Calu3 (cell line): ENCODE measurements at regions not wholly inside any gene's neighbourhood (a gene's known extent, or its start where the extent isn't known, plus 50 kb on each side); places are given as distances from the start of the nearest gene placed in this dataset.

Experiments
- BruUV-seq: library from RNA; stranded (reverse); fragments of 400-500 nt; replicated peaks from 2 replicates; lab custom pipeline; 2021; lab: Mats Ljungman, UMichigan
- CTCF ChIA-PET: fragments of 300-600 bp; sonication (Branson Sonifier 250); formaldehyde crosslinking; loops from one replicate; lab custom pipeline; 2022; ENCODE audit warnings: antibody characterized with exemption; lab: Charles Lee
- DNase-seq: peaks from one replicate; pipeline ENCODE4 v3.0.0; 2022
- H3K27ac Mint-ChIP-seq: one replicate; pipeline ENCODE4 v1.8.0; 2022; ENCODE audit warnings: mixed read lengths; ENCODE audit not compliant: unreplicated experiment
- H3K27me3 Mint-ChIP-seq: one replicate; pipeline ENCODE4 v1.8.0; 2022; ENCODE audit warnings: mixed read lengths; ENCODE audit not compliant: unreplicated experiment
- H3K36me3 Mint-ChIP-seq: one replicate; pipeline ENCODE4 v1.8.0; 2022; ENCODE audit warnings: mild to moderate bottlenecking, moderate library complexity, mixed read lengths; ENCODE audit not compliant: insufficient read depth, unreplicated experiment
- H3K4me1 Mint-ChIP-seq: one replicate; pipeline ENCODE4 v1.8.0; 2022; ENCODE audit warnings: mild to moderate bottlenecking, low read depth, mixed read lengths; ENCODE audit not compliant: unreplicated experiment
- H3K4me3 Mint-ChIP-seq: one replicate; pipeline ENCODE4 v1.8.0; 2022; ENCODE audit warnings: mild to moderate bottlenecking, low read depth, moderate library complexity, mixed read lengths; ENCODE audit not compliant: unreplicated experiment
- H3K9me3 Mint-ChIP-seq: one replicate; pipeline ENCODE4 v1.8.0; 2022; ENCODE audit warnings: low read depth, mixed read lengths; ENCODE audit not compliant: unreplicated experiment
- intact Hi-C: fragments of 100-400 bp; cut with micrococcal nuclease; formaldehyde crosslinking; loops from one replicate; pipeline ENCODE4 v1.10.0; 2022; ENCODE audit not compliant: unreplicated experiment
- TF ChIP-seq, protein P1 (sequence below): fragments of 200-600 bp; IDR thresholded peaks from one replicate; pipeline ENCODE4 v1.8.0; 2022; ENCODE audit warnings: antibody characterized with exemption; ENCODE audit not compliant: unreplicated experiment

DNA sequence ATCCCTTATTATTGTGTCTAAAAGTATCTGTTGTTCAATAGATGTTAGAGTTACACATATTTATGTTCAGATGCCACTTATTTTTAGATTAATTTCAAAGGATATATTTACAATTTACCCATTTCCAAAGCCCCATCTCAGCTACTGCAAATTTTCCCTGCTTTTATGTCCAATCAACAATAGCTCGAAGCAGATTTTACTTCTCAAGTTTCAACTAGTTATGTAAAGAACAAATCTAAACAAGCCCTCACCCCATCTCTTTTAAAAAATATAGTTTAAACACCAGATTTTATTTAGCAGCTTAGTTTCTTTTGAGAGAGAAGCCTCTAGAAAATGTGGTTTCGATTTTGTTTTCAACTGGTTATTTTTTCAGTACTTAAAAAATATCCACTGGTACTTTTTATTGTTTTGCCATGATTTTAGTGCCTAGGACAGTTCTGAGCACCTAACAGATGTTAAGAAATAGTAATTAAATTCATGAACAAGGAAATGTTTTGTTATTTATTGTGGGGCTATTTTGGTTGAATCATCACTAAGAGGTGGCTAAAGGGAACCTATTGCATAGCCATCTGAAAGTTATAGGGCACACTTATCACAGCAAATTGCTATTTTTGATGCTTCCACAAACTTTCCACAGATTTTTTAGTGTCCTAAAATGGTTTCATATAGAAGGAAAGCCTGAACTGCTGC is 96.2 kb upstream of the BMP4 start:
- no TSS peak for BruUV-seq
- Mint-ChIP-seq H3K27me3 (no peaks in the 10 kb centered on the region), H3K9me3 (no peaks in the 10 kb centered on the region), H3K4me3 (no peak overlapping the region), H3K36me3 (peaks cover 5% of the 10 kb centered on the region), H3K4me1 (peaks cover 37% of the 10 kb centered on the region), H3K27ac (no peak overlapping the region)
- no peak for DNase-seq
- CTCF ChIA-PET: no interaction called here
- intact Hi-C loops: no loop called here
- TF ChIP-seq, protein P1, sequence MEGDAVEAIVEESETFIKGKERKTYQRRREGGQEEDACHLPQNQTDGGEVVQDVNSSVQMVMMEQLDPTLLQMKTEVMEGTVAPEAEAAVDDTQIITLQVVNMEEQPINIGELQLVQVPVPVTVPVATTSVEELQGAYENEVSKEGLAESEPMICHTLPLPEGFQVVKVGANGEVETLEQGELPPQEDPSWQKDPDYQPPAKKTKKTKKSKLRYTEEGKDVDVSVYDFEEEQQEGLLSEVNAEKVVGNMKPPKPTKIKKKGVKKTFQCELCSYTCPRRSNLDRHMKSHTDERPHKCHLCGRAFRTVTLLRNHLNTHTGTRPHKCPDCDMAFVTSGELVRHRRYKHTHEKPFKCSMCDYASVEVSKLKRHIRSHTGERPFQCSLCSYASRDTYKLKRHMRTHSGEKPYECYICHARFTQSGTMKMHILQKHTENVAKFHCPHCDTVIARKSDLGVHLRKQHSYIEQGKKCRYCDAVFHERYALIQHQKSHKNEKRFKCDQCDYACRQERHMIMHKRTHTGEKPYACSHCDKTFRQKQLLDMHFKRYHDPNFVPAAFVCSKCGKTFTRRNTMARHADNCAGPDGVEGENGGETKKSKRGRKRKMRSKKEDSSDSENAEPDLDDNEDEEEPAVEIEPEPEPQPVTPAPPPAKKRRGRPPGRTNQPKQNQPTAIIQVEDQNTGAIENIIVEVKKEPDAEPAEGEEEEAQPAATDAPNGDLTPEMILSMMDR: no peak

DNA sequence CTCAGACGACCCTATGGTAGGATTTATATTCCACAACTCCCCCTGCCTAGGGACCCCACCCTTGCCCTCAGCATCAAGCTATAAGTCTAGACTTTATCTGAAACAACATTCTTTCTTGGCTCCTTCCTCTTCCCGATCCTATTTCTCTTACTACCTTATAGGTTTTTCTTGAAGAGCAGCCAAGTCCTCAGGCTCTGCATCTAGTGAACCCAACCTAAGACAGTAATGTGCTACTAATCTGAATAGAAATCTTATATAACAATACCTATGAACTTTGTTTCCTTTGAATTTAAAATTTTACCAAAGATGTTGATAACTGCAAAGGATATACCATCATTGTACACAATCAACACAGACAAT is 96.7 kb upstream of the BMP4 start:
- Mint-ChIP-seq H3K27me3 (no peaks in the 10 kb centered on the region), H3K9me3 (no peaks in the 10 kb centered on the region), H3K36me3 (peaks cover 5% of the 10 kb centered on the region), H3K4me3 (no peak overlapping the region), H3K4me1 (peaks cover 35% of the 10 kb centered on the region), H3K27ac (no peak overlapping the region)
- intact Hi-C loops: no loop called here
- no peak for DNase-seq
- CTCF ChIA-PET: no interaction called here
- no TSS peak for BruUV-seq
- TF ChIP-seq, protein P1: no peak

DNA sequence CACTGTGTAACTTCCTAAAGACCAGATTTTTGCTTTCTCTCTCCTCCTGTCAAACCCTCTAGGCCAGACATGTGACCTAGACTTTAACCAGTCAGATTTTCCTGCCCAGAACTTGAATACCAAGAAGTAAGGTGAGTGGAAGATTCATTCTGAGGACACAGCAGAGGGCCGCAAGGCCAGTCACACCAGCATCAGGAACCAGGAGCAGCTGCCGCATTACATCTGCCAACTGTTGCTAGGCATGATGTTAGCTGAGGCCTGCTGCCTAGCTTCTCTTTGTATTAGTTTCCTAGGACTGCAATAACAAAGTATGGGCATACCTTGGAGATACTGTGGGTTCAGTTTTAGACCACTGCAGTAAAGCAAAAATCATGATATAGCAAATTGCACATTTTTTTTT is 101.9 kb upstream of the BMP4 start:
- intact Hi-C loops: no loop called here
- Mint-ChIP-seq H3K9me3 (no peaks in the 10 kb centered on the region), H3K36me3 (no peaks in the 10 kb centered on the region), H3K4me3 (no peak overlapping the region), H3K4me1 (no peaks in the 10 kb centered on the region), H3K27ac (no peak overlapping the region), H3K27me3 (no peaks in the 10 kb centered on the region)
- BruUV-seq: no TSS peak
- CTCF ChIA-PET: interaction anchor here (0.7 kb wide), 1 partner anchor 308 kb away, joined by 3 read pairs; no protein-coding TSS in a partner anchor
- TF ChIP-seq, protein P1: no peak
- no peak for DNase-seq

DNA sequence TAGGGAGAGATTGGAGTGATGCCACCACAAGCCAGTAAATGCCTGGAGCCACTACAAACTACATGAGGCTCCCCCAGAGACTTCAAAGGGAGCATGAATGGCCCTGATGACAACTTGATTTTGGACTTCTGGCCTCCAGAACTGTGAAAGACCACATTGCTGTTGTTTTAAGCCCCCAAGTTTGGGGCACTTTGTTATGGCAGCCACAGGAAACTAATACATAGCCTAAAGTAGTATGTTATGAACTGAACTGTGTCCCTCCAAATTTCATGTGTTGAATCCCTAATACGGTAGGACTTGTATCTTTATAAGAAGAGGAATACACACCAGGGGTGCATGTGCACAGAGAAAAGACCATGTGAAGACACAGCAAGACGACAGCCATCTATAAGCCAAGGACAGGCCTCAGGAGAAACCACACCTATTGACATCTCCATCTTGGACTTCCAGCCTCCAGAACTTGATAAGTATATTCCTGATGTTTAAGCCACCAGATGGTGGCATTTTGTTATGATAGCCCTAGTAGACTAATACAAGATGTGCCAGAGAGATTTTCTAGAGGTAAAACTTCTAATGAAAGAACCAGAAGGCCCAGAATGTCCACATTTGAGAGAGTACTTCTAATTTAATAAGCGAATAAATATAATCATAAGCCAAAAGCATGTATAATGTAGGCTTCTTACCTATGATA is 127.1 kb upstream of the BMP4 start:
- H3K9me3 Mint-ChIP-seq: no peaks in the 10 kb centered on the region
- H3K4me3 Mint-ChIP-seq: no peak overlapping the region
- no peaks in the 10 kb centered on the region for H3K4me1 Mint-ChIP-seq
- intact Hi-C loops: no loop called here
- no peak for DNase-seq
- H3K27me3 Mint-ChIP-seq: no peaks in the 10 kb centered on the region
- no peak overlapping the region for H3K27ac Mint-ChIP-seq
- H3K36me3 Mint-ChIP-seq: no peaks in the 10 kb centered on the region
- TF ChIP-seq, protein P1: no peak
- no TSS peak for BruUV-seq
- CTCF ChIA-PET: no interaction called here
